Left hindlimb (tissue), 1 donor: ENCODE measurements at regions not wholly inside any gene's neighbourhood (a gene's known extent, or its start where the extent isn't known, plus 50 kb on each side); places are given as distances from the start of the nearest gene placed in this dataset.

Experiments used
- DNase-seq: peaks from one replicate; pipeline ENCODE4 v3.0.0-alpha.2; 2018

DNA sequence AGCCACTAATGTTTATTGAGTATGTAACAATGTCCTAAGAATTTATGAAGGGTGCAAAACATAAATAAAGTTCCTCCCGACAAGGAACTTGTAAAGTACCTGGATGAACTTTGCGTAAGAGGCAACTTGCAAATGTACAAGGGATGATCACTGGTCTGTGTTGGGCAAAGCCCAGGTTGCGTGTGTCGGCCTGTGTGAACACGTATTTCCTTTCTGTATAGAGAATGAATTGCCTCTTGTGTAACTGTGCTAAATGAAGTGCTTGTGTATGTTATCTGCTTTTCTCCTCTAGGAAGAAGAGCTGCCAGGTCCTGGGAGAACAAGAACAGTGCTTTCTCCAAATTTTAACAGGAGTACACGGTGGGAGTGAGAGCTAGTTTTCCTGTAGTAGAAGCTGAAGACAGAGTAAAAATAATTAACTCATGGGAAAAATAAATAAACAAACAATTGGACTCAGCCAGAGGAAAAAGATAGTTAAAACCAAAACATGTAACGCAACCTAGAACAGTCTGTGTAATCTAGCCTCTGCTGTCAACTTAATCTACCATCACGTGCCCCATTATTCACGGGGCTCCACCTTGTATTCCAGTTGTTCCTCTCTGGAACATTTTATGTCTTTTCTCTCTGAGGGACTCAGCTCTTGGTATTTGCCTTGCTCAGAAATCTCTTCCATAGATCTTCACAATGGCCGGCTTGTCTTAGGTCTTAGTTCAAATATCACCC is 83.7 kb upstream of the RASGRP1 start:
- DNase-seq, result no peak

GRCh38 chr15:38650384-38650783 is 85.8 kb upstream of the RASGRP1 start:
- no peak for DNase-seq

DNA sequence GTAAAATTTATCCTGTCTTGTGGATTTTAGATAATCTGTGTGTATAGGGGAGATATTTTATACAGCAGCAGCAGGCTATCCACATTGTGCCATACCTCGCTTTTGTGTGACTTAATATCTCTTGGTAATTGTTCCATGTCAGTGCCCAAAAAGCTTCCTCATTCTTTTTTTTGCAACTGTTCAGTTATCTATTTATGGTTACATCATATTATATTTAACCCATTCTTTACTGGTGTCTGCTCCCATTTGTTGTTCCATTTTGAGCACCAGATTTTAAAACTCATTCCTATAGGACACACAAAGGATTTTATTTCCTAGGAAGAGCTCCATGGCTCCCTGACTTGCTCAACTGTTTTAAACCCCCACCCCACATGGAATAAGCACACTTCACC is 86.3 kb upstream of the RASGRP1 start:
- no peak for DNase-seq

GRCh38 chr15:38651328-38652038 is 86.9 kb upstream of the RASGRP1 start:
- DNase-seq, result no peak

DNA sequence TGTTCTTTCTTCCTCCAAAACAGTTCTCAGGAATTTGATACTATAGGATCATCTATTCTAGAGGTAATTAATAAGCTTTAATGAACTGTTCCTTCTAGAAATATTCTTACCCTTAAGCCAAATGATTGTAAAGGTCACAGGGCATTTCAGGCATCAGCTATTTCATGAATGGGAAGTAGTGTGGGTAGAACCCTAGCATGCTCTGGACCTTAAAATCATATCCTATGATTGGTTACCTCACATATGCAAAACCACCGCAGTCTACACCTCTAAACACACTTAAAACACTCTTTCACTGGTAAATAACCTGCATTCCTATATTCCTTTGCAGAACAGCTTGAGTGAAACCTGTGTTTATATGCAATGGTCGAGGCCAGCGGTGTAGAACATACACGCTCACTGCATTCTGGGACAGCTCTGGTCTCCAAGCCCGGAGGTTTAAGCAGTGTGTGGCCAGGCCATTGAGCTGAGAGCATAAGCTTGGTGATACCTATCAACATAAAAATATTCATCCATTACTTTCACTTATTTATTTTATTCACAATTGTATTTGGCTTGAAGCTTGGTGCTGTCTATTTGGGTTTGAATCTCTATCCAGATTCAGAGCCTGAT is 87.7 kb upstream of the RASGRP1 start:
- DNase-seq, result no peak

- DNase-seq, result no peak
Measured at GRCh38 chr15:38652998-38653397, 88.4 kb upstream of the RASGRP1 start.

DNA sequence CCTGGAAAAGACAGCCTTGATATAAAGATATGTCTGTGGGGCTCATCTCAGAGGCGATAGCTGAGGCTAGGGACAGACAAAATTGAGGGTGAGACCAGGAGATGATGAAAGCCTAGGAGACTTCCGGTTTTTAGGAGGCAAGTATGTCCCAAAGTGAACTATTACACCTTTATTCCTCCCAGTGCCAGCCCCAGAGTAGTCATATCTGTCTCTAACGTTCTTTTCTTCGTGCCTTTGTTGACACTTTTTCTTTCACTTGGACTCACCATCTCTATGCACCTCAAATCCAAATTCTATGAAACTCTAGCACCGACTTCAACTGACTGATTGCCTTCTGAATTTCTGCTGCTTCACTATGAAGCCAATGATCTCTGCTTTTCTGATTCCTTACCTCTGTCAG is 93.8 kb upstream of the RASGRP1 start:
- DNase-seq, result no peak

- DNase-seq, result no peak
Measured at GRCh38 chr15:38660738-38661137, 96.1 kb upstream of the RASGRP1 start.

- no peak for DNase-seq
Measured at GRCh38 chr15:38662033-38662802, 97.6 kb upstream of the RASGRP1 start.

DNA sequence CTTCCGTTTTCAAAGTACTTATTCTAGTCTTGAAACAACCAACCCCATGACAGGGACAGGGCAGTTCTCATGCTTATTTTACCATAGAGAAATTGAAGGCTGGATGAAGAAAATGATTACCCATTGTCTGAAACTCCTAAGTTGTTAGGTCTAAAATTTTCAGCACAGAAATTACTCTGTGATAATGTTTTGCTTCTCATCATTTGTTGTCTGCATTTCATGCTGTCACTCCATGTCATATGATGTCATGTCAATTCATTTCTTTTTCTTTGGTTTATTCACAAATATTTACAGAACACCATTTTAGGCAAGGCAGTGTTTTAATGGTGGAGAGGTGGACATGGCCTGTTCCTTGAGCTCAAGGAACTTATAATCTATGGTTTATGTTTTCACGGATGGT is 98.2 kb upstream of the RASGRP1 start:
- no peak for DNase-seq

DNA sequence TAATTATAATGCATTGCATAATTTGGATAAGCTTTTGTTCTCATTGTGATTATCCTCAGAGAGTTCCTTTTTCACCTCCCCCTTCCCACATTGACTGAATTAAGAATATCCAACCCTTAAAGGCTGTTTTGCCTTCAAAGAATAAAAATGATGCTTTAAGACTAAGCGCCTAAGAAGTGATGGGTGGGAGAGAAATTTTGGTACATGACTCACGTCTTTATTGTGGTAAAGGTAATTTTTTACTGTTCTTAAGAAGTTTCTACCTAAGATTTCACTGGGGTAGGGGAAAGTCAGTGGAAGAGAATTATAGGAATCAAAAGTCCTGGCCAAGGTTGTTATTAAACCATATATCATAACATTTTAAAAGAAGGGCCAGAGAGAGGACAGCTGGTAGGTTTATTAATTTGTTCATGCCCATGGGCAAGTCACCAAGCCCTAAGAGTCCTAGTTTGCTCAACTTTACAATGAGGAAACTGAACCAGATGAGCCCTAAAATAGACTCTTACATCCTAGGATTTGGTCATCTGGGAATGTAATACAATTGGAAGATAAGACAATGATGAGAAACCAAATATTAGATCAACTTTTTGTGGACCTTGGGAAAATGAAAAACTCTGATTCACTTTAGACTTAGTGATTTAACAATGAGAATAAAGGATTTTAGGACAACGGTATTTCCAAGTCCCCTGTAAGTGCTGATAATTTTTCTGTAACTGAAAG is 101.1 kb upstream of the RASGRP1 start:
- DNase-seq, result no peak

- no peak for DNase-seq
Measured at GRCh38 chr15:38666865-38667510, 102.4 kb upstream of the RASGRP1 start.

DNA sequence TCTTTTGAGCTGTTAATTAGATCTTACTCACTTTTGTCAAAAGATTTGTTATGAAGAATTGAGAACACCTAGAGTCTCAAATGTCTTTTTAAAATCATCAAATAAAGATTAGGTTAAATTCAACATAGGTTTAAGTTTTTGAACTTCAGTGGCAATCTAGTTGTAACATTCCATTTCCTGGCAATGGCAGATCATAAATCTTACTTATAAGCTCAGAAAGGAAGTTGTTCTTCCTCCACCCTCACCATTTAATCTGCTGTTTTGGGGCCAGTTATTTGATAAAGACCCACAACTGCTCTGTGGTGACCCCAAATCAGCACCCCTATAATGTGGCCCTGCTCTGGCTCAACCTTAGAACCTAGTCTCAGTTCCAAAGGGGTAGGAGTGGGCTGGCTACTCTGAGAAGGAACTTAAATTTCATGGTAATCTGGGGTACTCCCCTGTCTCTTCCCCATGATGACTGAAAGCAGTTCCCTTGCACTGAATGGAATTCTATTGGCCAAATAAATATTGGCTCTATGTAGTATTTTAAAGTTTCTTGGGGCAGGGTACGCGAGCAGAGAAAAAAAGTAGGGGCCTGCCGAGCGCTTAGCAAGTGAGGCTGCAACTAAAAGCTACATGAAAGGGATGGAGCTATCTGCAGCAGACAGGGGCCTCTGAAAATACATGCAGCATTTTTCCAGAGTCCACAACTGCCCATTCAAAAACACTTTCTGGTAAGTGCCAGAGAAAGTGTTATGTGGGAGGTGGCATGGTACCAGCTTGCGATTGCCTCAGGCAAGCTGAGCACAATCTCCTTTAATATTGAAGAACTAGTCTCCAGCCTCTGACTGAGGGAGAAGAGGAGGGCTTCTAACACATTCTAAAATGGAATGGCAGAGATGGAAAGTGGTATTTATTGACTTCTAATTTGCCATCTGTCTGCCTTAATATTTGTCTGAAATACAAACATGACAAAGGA is 103.6 kb upstream of the RASGRP1 start:
- no peak for DNase-seq

DNA sequence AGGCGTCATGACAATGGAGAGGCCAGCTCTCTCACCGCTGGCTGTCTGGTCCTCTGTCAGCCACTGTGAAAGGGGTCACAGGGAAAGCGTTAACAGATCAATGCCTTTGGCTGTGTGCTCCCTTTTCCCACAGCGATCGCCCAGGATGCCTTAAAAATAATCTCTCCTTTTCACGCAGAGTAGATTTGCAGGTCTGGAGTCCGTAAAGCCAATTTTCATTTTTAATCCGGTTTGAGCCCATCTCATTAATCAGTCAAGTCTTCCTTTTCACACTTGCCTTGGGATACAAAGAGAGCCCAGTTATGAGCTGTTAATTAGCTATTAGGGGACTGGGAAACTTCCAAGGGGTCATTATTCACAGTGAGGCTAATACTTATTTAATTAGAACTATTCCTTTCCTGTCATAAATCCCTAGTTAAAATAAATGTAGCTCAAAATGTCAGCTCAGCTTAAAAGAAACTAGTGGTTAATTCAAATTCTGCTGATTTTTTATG is 104.3 kb upstream of the RASGRP1 start:
- no peak for DNase-seq

GRCh38 chr15:38670128-38671005 is 105.8 kb upstream of the RASGRP1 start:
- no peak for DNase-seq

DNA sequence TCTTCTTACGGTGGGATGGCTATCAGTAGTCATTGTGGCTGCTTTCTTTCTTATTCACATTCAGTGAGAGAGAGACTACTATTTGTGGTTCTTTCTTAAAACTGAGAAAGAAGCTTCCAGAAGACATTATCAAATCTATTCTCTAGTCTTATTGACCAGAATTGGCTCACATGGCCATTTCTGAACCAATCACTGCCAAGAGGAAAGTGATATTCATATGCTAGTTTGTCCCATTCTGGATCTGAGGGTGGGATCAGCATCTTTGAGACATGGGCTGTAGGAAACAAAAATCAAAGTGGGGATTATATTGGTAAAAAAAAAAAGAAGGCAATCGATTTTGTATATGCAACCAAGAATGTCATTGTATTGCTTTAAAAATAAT is 106.4 kb upstream of the RASGRP1 start:
- no peak for DNase-seq

DNA sequence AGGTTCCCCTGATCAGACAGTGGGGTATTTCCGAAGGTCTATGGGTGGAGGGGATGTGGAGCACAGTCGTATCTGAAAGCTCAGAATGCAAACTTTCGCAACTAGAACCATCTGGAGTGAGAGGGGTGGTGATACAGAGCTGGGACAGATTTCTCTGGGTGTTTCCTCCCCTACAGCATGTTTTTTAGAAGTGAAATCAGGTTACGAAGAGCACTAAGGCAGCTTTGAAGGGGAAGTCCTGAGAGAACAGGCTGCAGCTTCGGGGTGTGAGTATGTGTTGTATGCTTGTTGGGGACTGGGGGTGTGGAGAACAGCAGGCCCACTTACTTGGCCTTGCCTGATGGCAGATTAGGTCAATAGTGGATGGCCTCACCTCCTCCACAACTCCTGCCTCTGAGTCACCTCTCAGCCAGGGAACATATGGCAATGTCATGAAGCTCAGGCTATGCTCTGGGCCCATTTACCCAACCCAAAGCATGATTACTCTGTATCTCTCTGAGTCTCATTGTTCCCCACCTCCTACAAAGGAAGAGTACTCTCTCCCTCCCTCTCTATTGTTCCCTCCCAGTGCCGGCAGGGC is 107.2 kb upstream of the RASGRP1 start:
- DNase-seq, result no peak

- no peak for DNase-seq
Measured at GRCh38 chr15:38672273-38672672, 107.7 kb upstream of the RASGRP1 start.
